HG03196 (cell line): ENCODE measurements at regions not wholly inside any gene's neighbourhood (a gene's known extent, or its start where the extent isn't known, plus 50 kb on each side); places are given as distances from the start of the nearest gene placed in this dataset.

Source experiments
- ATAC-seq: cut with Tn5 transposase; IDR thresholded peaks from one replicate; pipeline ENCODE4 v1.9.1; 2021; ENCODE audit not compliant: unreplicated experiment

DNA sequence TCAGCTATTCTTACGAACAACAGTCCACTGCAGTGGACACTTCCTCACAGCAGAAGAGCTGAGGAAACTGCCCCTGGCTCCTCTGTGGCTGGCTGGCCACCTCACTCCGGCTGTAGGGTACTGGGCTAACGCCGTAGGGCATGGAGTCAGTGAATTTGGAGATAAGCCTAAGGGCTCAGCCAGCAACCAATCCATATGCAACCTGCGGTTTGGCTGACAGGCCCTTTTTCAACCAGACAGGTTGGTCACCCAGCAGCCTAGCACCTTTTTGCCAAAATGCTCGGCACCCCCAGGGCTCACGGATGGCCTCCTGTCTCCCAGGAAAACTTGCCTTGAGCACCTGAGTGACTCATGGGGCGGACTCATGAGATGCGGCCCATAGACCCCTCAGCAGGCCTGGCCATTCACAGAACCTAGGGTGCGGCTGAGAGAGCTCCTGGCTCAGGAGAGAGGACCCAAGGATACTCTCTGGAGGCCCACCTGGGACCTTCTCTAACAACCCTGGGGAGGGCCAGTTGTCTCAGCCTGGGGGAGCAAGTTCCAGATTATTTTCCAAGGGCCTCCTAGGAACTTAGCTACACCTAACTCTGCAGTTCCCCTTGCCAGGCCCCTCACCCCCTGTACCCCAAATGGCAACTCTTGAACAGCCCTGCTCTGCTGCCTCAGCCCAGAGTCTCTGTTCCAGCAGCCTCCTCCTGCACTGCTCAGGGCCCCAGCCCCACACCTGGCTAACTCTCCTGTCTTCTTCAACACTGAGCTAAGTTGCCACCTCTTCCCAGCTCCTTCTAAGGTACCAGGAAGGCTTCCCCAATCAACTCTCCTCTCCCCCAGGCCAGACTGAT, 252.1 kb downstream of the CYP26B1 start:
- ATAC-seq = no peak

DNA sequence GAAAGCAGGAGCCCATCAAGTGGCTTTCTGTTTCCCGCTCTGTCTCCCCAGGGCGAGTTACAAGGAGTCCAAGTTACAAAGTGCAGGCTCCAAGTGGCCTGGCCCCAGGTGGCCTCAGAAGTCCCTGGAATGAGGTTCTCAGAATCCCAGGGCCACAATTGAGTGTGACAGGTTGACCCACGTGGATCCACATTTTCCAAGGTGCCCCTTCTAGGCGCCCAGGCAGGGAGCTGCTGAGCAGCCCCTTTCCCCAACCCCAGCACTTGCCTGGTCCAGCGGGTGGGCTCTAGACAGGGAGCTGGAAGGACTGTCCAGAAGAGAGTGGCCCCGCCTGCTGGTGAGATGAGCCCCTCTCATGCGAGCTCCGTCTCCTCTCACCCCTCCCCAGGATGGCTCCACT, 253.4 kb downstream of the CYP26B1 start:
- ATAC-seq = no peak

DNA sequence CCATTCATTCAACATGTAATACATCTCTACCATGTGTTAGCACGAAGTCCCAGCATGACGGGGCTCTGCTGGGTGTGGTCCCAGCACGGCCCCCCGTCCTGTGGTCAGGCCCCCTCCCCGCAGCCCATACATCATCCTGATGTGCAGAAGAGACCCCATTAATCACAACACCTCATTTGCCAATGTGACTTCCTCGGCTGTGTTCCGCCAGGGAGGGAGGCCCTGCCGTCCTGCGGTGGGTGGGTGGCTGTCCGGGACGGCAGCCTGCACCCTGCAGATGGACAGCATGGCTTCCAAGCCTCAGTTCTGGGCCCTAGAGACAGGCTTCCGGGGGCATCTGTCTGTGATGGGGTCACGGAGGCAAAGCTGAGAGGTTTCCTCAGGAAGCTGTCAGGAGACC, 254.0 kb downstream of the CYP26B1 start:
- no peak for ATAC-seq

DNA sequence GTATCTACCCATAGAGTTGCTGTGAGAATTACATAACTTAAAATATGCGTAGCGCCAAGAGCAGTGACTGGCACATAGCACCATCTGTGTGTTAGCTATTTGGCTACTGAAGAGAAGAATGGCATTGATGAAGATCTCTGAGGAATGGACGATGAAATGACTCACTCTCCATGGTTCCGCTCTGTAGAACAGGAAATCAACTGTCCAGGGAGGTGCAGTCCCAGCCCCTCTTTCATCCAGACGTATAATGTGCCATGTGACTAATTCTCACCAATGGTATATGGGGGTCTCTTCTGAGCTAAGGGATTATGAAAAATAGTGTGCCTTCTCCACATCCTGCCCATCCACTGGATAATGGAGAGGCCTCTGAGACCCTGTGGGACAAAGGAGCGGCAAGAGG, 254.8 kb downstream of the CYP26B1 start:
- ATAC-seq = no peak

DNA sequence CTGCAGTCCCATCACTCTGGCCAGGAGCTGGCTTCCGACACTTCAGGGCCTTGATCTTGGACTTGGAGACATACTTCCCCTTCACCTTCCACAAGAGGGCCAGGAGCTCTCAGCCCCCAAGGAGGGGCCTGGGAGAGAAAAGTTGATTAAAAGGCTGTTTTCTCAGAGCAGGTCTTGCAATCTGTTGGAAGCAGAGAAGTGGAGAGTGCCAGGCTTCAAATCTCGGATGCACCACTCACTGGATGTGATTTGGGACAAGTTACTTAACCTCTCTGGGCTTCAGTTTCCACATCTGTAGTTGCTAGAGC, 255.3 kb downstream of the CYP26B1 start:
- ATAC-seq = no peak

DNA sequence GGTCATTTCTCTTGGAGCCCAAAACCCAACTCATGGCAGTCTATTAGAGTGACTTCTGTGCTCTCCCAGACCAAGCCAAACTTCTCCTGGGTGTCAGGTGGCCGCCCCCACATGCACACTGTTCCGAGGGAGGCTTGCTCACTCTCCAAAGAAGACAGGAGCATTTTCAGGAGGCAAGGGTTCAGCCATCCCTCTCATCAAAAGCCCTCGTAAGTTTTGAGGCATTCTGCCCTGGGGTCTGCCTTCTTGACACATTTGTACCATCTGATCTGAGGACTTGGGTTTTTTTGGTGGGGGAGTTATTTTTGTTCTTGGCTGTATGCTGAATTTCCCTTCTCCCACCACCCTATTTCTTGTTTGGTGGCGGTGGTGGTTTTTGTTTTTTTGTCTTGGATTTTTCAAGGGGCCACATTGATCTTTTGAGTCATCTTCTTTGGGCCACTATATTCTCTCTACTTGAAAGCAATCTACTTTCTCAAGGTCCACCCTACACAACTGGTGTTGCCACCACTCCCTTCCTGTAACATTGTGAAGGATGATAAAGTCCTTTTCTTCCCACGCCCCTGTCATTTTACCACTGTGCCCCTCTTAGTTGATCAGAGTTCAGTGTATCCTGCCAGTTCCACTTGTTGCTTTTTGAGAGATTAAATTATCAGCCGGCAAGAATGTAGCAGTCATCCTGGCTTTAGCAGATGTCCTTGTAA, 255.8 kb downstream of the CYP26B1 start:
- no peak for ATAC-seq

DNA sequence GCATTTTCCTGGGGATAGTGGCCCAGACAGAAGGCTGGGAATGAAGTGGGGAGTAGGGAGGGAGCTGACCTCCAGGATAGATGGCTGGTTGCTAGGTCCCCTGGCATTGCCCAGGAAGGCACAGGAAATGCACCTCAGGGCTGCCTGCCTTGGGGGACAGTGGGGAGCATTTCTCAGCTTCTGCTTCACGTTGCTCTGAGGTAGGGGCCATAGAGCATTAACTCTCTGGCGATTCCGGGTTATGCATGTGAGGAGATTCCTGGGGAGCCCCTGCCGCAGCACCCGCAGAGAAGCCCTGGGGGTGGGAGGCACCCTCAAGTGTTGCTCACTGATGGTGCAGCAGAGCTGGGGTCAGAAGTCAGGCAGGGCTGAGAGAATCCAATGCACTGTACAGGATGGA, 256.5 kb downstream of the CYP26B1 start:
- ATAC-seq = no peak

DNA sequence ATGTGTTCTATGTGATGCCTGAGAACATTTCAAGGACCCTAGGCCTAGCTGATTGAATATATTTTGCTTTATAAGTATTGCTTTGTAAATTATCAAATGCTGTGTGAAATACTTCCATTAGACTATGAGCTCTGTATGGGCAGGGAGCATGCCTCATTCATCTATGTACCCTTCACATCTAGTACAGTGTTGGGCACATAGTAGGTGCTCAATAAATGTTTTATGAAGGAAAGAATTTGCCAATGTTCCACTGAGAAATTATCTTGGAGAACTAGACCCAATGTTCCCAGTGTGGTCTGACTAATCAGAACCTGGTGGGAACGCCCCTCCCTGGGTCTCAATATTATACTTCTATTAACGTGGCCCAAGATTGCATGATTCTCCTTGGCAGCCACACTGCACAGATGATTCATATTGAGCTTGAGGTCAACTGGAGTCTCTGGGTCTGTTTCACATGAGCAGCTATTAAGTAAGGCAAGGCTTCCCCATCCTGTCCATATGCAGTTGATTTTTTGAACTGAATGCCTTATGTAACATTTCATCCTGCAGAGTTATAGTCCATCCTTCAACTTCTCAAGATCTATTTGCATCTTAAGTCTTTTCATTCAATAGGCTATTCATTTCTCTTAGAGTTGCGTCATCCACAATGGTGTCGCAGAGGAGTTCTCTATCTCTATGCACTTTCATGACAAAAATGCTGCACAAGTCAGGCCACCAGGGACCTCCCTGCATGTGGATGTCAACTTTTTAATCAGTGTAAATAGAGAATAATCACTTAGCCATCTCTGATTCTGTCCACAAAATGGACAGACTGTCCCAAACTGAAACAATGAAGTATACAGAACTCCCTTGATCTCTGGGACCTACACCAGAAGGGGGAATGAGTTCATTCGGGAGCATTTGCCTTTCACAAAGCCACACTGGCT, 257.6 kb downstream of the CYP26B1 start:
- ATAC-seq = no peak

DNA sequence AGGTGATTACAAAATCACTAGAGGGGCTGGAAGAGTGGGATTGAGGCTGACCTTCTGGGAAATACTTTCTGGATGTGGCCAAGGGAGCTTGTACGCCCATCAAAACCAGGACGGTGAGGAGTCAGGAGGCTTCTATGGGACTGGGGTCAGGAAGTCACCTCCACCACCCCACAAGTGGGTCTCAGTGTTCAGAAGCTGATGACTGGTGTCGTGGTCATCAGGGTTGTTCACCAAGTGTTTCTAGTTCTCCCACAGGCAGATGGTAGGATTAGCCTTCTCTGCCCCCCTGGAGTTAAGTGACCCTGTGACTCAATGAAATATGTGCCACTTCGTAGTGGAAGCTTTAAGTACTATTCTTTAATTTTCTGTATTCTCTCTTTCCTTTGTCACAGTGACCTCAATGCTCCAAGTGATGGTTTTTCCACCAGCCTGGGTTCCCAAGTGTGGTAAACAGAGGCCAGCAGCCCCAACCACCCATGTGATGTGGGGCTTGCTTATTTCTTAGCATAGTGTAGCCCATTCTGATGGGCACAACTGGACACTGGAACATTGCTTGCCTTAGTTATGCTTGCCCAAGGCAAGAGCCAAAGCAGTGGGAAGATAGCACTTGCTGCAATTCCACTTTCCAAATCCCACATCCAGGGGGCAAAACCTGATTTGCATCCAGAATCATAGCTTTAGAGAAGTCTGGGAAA, 258.8 kb downstream of the CYP26B1 start:
- ATAC-seq = no peak

DNA sequence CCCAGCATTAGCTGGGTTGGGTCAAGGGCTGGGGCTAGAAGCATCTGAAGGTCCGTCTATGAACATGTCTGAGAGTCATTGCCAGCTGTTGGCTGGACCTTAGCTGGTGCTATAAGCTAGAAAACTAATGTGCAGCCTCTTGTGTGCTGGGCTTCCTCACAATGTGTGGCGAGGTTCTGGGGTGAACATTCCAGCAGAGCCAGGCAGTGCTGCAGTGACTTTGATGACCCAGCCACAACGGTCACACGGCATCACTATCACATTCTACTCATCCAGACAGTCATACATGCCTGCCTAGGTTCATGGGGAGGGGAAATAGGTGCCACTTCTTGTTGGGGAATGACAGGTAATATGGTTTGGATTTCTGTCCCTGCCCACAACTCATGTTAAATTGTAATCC, 260.5 kb downstream of the CYP26B1 start:
- no peak for ATAC-seq

DNA sequence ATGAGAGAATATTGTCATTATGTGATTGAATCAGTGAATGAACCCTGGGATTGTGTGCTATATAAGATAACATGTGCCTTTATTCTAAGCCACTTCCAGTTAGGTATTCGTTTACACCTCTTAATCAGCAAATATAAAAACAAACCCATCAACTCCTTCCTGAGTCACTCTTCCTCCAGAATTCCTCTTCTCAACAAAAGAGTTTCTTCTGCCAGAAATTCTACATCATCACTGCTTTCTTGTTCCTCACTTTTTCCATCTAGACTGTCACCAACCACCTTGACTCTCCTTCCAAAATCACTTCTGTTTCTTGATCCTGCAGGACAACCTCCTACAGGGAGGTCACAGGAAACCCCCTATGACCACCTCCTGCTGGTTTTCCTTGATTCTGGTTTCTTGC, 261.4 kb downstream of the CYP26B1 start:
- ATAC-seq = no peak

DNA sequence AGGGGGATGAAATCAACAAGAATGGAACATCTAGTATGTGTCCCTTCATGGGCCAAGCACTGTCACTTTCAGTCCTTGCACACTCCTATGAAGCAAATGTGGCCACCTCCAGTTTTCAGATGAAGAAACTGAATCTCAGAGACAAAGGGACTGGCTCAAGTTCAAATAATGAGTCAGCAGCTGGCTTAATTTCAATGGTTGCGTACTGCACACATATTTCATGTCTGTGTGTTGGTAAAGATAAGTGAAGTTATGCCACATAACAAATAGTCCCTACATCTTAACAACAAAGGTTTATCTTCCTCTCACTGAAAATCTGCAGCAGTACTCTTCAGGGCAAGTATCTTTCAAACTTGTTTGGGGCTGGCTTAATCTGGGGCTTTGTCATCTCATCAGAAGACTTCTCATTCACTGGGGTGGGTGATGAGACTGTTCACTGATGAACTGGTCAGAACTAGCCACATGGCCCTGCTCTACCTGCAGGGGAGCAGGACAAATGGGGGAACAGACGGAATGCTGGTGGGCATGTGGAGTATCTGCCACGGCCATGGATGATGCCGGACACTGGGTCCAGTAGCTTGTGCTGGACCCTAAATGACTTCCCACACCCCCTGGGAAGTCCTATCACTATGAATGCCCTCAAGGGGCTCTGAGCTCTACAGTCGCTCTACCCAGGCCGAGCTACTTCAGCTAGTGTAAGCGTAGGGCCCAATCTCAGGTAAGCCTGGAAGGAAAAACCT, 263.2 kb downstream of the CYP26B1 start:
- ATAC-seq = no peak

DNA sequence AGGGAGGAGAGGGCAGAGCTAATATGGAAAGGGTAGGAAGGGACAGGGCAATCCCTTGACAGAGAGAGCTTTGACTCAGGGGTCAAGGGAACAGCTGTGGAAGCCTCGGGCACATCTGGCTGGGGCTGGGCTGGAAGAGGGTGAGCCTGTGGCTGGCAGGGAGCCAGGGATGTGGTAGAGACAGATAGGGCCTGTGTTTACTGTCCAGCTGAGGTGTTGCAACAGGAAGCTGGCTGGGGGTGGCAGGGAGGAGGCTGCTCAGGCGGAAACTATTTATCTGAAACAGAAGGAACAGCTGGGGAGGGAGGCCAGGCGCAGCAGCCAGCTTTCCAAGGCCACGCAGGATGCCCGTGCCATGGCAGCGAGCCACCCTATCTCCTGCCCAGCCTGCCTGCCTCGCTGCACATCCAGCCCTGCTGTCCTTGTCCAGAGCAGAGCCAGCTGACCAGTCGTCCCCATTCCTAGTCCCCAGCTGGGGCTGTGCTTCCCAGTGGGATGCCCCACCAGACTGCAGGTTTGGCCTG, 264.7 kb downstream of the CYP26B1 start:
- no peak for ATAC-seq

DNA sequence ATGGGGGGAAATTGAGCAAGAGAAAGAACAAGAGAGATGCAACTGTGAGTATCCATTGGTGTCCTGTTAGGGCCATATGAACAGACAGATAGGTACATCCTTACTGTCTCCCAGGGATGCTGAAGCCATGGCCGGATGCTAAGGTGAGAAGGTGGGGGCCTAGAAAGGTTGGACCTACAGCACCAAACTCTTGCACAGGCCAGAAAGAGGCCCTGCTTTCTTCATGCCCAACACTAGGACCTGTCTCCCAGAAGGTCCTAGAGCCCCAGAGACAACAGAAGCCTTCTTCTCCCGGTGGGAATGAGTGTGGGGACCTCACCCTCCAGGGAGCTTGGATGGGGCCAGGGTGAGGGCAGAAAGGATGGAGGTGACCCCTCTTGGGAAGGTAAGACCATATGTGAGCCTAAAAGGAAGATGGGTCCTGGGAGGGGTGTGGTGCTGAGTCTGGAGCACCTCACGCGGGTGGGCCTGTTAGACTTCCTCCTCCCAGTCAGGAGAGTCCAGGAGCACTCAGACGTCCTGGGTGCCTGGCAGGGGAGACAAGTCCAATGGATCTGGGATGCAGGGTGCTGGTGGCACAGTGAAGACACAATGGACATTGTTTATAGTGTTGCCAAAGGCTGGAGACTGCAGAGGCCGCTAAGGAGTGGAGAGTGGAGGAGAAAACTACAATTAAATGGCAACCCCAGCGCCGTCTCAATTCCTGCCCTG, 265.3 kb downstream of the CYP26B1 start:
- ATAC-seq = no peak

DNA sequence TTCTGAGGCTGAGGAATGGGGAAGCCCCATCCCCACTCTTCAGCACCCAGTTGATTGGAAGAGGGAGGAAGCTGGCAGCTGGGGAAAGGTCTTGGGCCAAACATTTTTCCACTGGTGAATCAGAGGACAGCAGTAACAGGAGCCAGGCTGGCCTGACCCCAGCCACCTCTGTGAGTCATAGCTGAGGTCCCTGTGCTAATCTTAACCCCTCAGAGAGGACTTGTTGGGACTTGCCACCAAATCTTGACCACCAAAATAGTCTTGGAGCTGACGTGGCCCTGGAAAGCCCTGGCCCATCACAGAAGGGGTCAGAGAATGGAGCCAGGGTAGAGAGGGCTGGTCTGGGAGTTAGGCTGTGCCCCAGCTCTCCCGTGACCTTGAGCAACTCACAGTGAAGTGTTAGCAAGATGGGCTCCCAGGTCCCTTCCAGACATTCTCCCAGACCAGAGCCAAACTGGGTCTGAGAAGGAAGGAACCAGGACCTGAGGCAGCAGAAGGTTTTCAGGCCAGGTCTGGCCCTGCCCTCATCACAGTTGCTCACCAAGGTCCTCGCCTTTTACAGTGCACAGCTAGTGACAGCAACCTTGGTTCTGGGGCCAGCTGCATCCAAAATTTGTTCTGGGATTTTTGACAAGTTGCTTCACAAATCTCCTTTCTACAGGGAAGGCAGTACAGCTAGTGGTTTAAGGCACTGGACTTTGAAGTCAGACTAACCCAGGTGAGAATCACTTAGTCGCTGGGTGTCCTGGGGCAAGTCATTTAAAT, 266.6 kb downstream of the CYP26B1 start:
- peak; percentile 47 for ATAC-seq

DNA sequence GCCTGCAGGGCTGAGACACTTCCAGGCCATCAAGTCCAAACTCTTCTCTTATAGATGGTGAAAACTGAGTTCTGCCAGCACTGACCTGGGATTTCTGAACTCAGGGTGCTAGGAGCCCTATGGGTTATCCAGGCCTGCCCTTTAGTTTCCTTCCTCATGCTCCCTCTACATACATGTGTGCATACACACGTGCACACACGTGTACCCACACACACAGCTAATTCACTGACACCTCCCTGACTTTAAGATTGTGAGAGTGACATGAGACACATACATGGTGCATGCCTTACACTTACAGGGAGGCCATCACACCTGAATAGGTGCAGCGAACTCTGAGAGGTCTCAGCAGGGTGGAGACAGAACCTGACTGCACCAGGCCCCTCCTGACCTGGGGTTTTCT, 267.4 kb downstream of the CYP26B1 start:
- no peak for ATAC-seq

DNA sequence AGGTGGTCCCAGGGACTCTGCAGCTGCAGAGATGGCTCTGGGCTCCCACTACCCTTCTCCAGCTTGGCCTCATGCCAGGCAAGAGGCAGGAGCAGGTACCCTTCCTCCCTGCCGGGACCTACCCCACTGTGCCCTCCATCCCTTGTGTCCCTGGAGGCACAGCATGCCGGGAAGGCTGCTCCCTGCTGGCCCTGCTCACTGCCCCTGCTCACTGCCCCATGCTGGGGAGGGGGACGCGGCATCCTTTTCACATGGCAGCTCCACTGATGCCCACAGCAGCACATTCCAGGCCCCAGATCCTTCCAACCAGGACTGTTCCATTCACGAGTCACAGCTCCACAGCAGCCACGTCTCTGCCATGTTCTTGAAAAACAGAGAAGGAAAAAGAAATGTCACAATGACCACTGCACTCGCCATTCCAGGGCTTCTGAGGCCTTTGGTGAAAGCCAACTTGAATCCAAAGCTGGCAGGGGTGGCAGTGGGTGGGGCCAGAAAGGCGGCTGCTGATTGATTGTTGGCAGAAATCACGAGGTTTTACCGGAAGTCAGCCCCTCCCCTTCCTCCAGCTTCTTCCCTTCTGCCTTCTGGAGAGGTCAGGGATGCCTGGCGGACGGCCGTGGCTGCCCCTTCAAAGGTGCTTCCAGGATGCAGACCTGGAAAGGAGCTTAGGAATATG, 268.0 kb downstream of the CYP26B1 start:
- no peak for ATAC-seq
